Nephron (organoid): ENCODE measurements at regions not wholly inside any gene's neighbourhood (a gene's known extent, or its start where the extent isn't known, plus 50 kb on each side); places are given as distances from the start of the nearest gene placed in this dataset.

Experiments
- H3K27ac Mint-ChIP-seq, 3 experiments: 2 replicates each; pipeline ENCODE4 v1.8.0; 2020; ENCODE audit warnings: mixed read lengths in 3 of 3, mild to moderate bottlenecking in 2 of 3, moderate library complexity in 1 of 3
- H3K27me3 Mint-ChIP-seq: 2 replicates; pipeline ENCODE4 v1.8.0; 2021; ENCODE audit warnings: low read depth, mild to moderate bottlenecking, moderate library complexity, mixed read lengths
- H3K36me3 Mint-ChIP-seq: 2 replicates; pipeline ENCODE4 v1.8.0; 2020; ENCODE audit warnings: low read depth, mixed read lengths
- H3K4me1 Mint-ChIP-seq: 2 replicates; pipeline ENCODE4 v1.8.0; 2020; ENCODE audit warnings: mixed read lengths
- H3K4me3 Mint-ChIP-seq, 3 experiments: 2 replicates each; pipeline ENCODE4 v1.8.0; 2020; ENCODE audit warnings: mild to moderate bottlenecking in 3 of 3, mixed read lengths in 3 of 3, moderate library complexity in 2 of 3
- H3K9me3 Mint-ChIP-seq: 2 replicates; pipeline ENCODE4 v1.8.0; 2020; ENCODE audit warnings: mixed read lengths
- TF ChIP-seq, protein P1 (sequence below), 3 experiments: fragments of 200-600 bp; sonication (generic); IDR thresholded peaks; one replicate each; pipeline ENCODE4 v1.5.0; 2021; ENCODE audit warnings: antibody characterized with exemption in 3 of 3; ENCODE audit not compliant: unreplicated experiment in 3 of 3

DNA sequence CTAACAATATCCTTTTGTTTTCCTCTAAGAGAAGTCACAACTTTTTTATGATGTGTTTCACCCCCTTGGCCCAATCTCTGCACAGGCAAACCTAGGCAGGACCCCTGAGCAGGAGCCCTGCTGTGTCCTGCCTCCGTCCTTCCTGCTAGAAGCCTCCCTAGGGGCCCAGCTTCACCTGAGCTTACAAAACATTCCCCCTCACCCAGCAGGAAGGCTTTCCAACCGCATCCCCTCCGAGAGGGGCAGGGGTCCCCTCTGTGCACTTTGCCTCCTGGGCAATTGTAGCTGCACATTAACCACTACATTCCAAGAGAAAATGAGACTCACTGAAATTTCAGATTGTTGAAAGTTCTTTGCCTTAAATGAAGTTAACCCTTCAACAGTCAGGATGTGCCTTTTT, 176.2 kb downstream of the IRX2 start:
- peaks cover 47% of the 10 kb centered on the region for H3K27me3 Mint-ChIP-seq
- TF ChIP-seq, protein P1, sequence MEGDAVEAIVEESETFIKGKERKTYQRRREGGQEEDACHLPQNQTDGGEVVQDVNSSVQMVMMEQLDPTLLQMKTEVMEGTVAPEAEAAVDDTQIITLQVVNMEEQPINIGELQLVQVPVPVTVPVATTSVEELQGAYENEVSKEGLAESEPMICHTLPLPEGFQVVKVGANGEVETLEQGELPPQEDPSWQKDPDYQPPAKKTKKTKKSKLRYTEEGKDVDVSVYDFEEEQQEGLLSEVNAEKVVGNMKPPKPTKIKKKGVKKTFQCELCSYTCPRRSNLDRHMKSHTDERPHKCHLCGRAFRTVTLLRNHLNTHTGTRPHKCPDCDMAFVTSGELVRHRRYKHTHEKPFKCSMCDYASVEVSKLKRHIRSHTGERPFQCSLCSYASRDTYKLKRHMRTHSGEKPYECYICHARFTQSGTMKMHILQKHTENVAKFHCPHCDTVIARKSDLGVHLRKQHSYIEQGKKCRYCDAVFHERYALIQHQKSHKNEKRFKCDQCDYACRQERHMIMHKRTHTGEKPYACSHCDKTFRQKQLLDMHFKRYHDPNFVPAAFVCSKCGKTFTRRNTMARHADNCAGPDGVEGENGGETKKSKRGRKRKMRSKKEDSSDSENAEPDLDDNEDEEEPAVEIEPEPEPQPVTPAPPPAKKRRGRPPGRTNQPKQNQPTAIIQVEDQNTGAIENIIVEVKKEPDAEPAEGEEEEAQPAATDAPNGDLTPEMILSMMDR (IDR thresholded peaks at IDR 0.05; ENCODE audit: unreplicated experiment in 3 of 3), result no peak
- H3K9me3 Mint-ChIP-seq, result no peaks in the 10 kb centered on the region

DNA sequence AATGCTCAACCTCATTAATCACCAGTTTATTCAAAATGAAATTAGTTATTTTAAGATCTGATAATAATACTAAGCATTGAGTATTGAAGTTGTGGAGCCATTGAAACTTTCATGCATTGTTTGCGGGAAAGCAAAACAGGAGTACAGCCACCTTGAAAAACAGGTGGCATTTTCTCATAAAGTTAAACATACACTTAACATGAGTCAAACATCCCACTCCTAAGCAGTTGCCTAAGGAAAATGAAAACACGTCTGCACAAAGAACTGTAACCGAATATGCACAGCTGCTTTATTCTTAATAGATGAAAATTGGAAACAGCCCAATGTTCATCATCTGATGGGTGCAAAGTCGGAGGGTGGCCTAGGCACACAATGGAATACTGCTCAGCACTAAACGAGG, 177.3 kb downstream of the IRX2 start:
- Mint-ChIP-seq H3K27me3 (peaks cover 47% of the 10 kb centered on the region), H3K27ac (peak overlapping the region in 1 of 3 experiments; percentile 43), H3K9me3 (no peaks in the 10 kb centered on the region), H3K4me3 (no peak overlapping the region), H3K36me3 (no peaks in the 10 kb centered on the region), H3K4me1 (no peaks in the 10 kb centered on the region)
- TF ChIP-seq, protein P1 (IDR thresholded peaks at IDR 0.05; ENCODE audit: unreplicated experiment in 3 of 3), result no peak

More for the DNA sequence above, 176.2 kb downstream of the IRX2 start:
- H3K36me3 Mint-ChIP-seq, result no peaks in the 10 kb centered on the region
- peak overlapping the region in 2 of 3 experiments; percentile 30 to 76 for H3K27ac Mint-ChIP-seq
- no peaks in the 10 kb centered on the region for H3K4me1 Mint-ChIP-seq
- no peak overlapping the region for H3K4me3 Mint-ChIP-seq

DNA sequence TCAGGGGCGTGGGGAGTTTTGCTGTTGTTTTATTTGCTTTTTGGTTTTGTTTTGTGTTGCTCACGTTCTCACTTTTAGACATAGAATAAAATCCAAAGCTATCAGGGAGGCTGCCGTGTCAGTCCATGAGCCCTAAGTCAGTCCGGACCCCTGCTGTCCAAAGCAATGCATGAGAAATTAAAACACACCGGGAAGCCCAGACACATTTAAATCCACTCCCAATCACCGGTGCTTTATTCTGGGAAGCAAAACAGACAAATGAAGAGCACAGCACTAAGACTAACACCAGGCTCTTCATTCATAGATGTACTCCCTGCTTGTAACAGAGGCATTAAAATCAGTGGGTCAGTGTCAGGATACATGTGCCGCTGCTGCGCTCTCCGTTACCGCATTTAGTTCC, 180.9 kb downstream of the IRX2 start:
- no peaks in the 10 kb centered on the region for H3K4me1 Mint-ChIP-seq
- H3K27me3 Mint-ChIP-seq, result peaks cover 62% of the 10 kb centered on the region
- H3K27ac Mint-ChIP-seq, result no peak overlapping the region
- peaks cover 10% of the 10 kb centered on the region for H3K9me3 Mint-ChIP-seq
- H3K36me3 Mint-ChIP-seq, result no peaks in the 10 kb centered on the region
- TF ChIP-seq, protein P1 (IDR thresholded peaks at IDR 0.05; ENCODE audit: unreplicated experiment in 3 of 3), result no peak
- no peak overlapping the region for H3K4me3 Mint-ChIP-seq

DNA sequence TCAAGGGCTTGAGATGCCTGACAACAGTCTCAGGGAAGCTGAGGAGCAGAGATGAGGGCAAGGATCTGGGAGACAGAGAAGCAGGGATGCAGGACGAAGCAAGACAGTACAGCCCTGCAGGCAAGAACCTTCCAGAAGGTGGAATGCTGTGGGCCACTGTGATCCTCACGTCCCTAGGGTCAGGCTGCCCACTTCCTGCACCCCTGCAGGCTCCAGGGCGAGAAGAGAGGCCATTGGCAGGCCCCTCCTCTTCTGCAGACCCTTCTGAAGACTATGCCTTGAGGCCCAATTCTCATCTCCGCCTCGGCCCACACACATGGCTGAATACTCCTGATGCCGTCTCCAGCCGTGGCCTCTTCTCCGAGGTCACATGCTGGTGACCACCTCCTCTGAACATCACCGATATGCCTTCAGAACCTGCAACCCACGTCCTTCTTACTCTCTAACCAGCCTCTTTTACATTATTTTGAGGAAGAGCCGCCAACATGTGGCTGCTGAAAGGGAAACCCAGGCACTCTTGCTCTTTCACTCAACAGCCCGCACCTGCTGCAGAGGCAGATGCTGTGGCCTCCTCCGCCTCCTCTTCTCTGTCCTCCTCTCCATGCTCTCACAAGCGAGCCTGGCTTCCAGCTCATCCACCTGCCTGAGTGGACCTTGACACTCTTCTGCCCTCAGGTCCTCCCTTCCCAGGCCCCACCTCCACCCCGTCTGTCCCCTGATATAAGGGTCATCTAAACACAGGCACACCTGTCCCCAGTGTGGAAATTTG, 181.5 kb downstream of the IRX2 start:
- no peaks in the 10 kb centered on the region for H3K4me1 Mint-ChIP-seq
- peaks cover 10% of the 10 kb centered on the region for H3K9me3 Mint-ChIP-seq
- H3K4me3 Mint-ChIP-seq, result no peak overlapping the region
- TF ChIP-seq, protein P1 (IDR thresholded peaks at IDR 0.05; ENCODE audit: unreplicated experiment in 3 of 3), result no peak
- H3K27ac Mint-ChIP-seq, result no peak overlapping the region
- peaks cover 64% of the 10 kb centered on the region for H3K27me3 Mint-ChIP-seq
- no peaks in the 10 kb centered on the region for H3K36me3 Mint-ChIP-seq

DNA sequence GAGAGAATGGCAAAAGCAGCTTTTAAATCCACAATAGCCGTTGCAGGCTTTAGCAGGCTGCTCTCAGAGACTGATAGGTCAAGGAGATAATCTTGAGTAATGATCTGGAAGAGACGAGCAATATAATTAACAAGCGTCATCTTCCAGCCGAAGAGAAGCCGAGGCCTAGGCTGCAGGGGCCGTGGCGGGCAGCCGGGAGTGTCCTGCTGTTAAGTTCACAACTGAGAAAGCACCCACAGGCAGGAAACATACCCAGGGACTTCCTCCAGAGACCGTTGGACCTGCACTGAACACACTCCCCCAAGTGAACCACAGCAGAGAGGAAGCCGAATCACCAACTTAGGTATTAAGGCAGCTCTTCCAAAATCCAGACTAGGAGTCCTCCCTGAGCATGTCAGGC, 182.3 kb downstream of the IRX2 start:
- H3K27ac Mint-ChIP-seq, result no peak overlapping the region
- H3K36me3 Mint-ChIP-seq, result no peaks in the 10 kb centered on the region
- no peak overlapping the region for H3K4me3 Mint-ChIP-seq
- peaks cover 10% of the 10 kb centered on the region for H3K9me3 Mint-ChIP-seq
- peaks cover 57% of the 10 kb centered on the region for H3K27me3 Mint-ChIP-seq
- H3K4me1 Mint-ChIP-seq, result no peaks in the 10 kb centered on the region
- TF ChIP-seq, protein P1 (IDR thresholded peaks at IDR 0.05; ENCODE audit: unreplicated experiment in 3 of 3), result no peak

DNA sequence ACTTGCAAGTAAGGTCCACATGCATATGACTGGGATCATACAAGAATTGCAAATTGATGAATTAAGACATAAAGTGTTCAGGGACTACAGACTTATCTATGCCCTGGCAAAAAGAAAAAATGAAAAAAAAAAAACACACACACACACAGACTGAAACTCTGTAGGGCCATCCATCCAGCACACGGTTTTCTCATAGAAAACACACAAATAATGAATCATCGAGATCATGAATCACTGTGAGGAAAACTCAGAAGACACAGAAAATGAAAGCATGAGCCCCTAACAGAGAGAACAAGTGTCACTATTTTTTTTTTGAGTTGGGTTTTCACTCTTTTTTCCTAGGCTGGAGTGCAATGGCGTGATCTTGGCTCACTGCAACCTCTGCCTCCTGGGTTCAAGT, 185.2 kb downstream of the IRX2 start:
- peaks cover 63% of the 10 kb centered on the region for H3K27me3 Mint-ChIP-seq
- H3K4me1 Mint-ChIP-seq, result no peaks in the 10 kb centered on the region
- peaks cover 10% of the 10 kb centered on the region for H3K9me3 Mint-ChIP-seq
- TF ChIP-seq, protein P1 (IDR thresholded peaks at IDR 0.05; ENCODE audit: unreplicated experiment in 3 of 3), result no peak
- H3K4me3 Mint-ChIP-seq, result no peak overlapping the region
- H3K36me3 Mint-ChIP-seq, result no peaks in the 10 kb centered on the region
- no peak overlapping the region for H3K27ac Mint-ChIP-seq
